BLaER1 (cell line): ENCODE measurements at regions not wholly inside any gene's neighbourhood (a gene's known extent, or its start where the extent isn't known, plus 50 kb on each side); places are given as distances from the start of the nearest gene placed in this dataset.
A peak's percentile ranks its signal among the peaks of the same experiment; 100 is the strongest.

Experiments
- H3K27ac ChIP-seq: shearing (Covaris generic); formaldehyde crosslinking; 2 replicates; pipeline ENCODE4 v1.8.1; 2022
- H3K27me3 ChIP-seq: shearing (Covaris generic); formaldehyde crosslinking; 2 replicates; pipeline ENCODE4 v1.8.1; 2022
- H3K36me3 ChIP-seq: shearing (Covaris generic); formaldehyde crosslinking; 2 replicates; pipeline ENCODE4 v1.8.1; 2022
- H3K4me1 ChIP-seq: shearing (Covaris generic); formaldehyde crosslinking; 2 replicates; pipeline ENCODE4 v1.8.1; 2022
- H3K4me2 ChIP-seq: shearing (Covaris generic); formaldehyde crosslinking; 2 replicates; pipeline ENCODE4 v1.8.1; 2022
- H3K4me3 ChIP-seq: shearing (Covaris generic); formaldehyde crosslinking; 2 replicates; pipeline ENCODE4 v1.8.1; 2022
- H3K9ac ChIP-seq: shearing (Covaris generic); formaldehyde crosslinking; 2 replicates; pipeline ENCODE4 v1.8.1; 2022
- H3K9me3 ChIP-seq: shearing (Covaris generic); formaldehyde crosslinking; 2 replicates; pipeline ENCODE4 v1.8.1; 2022
- H4K20me1 ChIP-seq: shearing (Covaris generic); formaldehyde crosslinking; 2 replicates; pipeline ENCODE4 v1.8.1; 2022
- Cebpa-rat ChIP-seq: shearing (Covaris generic); IDR thresholded peaks from 2 replicates; pipeline ENCODE4 v1.8.1; 2022

DNA sequence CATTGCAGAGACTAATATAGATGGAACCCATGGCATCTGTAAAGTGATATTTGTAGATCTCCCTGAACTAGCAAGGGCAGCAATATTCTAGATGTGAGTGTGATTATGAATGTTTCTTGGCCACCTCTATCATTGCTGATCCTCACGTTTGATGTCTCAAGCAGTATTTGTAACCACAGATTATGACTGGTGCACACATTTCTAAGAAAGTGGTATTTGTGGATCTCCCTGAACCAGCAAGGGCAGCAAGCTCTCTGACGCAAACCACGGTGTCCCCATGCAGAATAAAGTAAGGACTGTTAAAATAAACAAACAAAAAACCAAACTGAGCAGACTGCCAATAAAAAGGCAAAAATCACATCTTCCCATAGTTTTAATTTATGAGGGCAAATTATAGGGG lies 301.3 kb downstream of the CSNK1G3 start:
- Histone ChIP-seq H3K9ac (no peak overlapping the region; the same call in 1 of the 2 replicates), H3K9me3 (no peaks in the 10 kb centered on the region), H3K27ac (peak overlapping the region; percentile 89), H3K4me1 (peaks cover 81% of the 10 kb centered on the region), H3K4me3 (no peak overlapping the region), H4K20me1 (no peaks in the 10 kb centered on the region), H3K27me3 (no peaks in the 10 kb centered on the region), H3K36me3 (no peaks in the 10 kb centered on the region), H3K4me2 (peak overlapping the region; percentile 84)
- no peak for TF ChIP-seq Cebpa-rat

GRCh38 chr5:123811831-123812230 lies 299.9 kb downstream of the CSNK1G3 start:
- Histone ChIP-seq H3K9ac (no peak overlapping the region; the same call in 1 of the 2 replicates), H3K4me3 (no peak overlapping the region), H3K36me3 (no peaks in the 10 kb centered on the region), H3K27ac (peak overlapping the region; percentile 89), H3K4me2 (peak overlapping the region; percentile 84), H4K20me1 (no peaks in the 10 kb centered on the region), H3K4me1 (peaks cover 96% of the 10 kb centered on the region), H3K9me3 (no peaks in the 10 kb centered on the region), H3K27me3 (no peaks in the 10 kb centered on the region)
- no peak for TF ChIP-seq Cebpa-rat

- peak overlapping the region; percentile 84 for H3K4me2 ChIP-seq
- no peak for TF ChIP-seq Cebpa-rat
Measured at GRCh38 chr5:123810746-123811340, 298.9 kb downstream of the CSNK1G3 start.

GRCh38 chr5:123810253-123810652 lies 298.3 kb downstream of the CSNK1G3 start:
- Histone ChIP-seq H4K20me1 (no peaks in the 10 kb centered on the region), H3K4me1 (peaks cover 93% of the 10 kb centered on the region), H3K9me3 (no peaks in the 10 kb centered on the region), H3K27me3 (no peaks in the 10 kb centered on the region), H3K4me3 (0 out of 2 replicates have a peak overlapping the region, but pooled peaks have one; percentile 31), H3K27ac (peak overlapping the region; percentile 89), H3K36me3 (no peaks in the 10 kb centered on the region), H3K9ac (peak overlapping the region; percentile 62), H3K4me2 (peak overlapping the region; percentile 84)
- no peak for TF ChIP-seq Cebpa-rat

More at GRCh38 chr5:123810746-123811340, 298.9 kb downstream of the CSNK1G3 start:
- Histone ChIP-seq H3K9ac (peak overlapping the region; percentile 62), H3K4me3 (peak overlapping the region; percentile 31; the same call in 1 of the 2 replicates), H3K9me3 (no peaks in the 10 kb centered on the region), H3K27ac (peak overlapping the region; percentile 89), H4K20me1 (no peaks in the 10 kb centered on the region), H3K36me3 (no peaks in the 10 kb centered on the region), H3K27me3 (no peaks in the 10 kb centered on the region), H3K4me1 (peaks cover 99% of the 10 kb centered on the region)

GRCh38 chr5:123809594-123810221 lies 297.7 kb downstream of the CSNK1G3 start:
- Histone ChIP-seq H3K4me1 (peaks cover 87% of the 10 kb centered on the region), H3K27ac (peak overlapping the region; percentile 89), H3K9me3 (no peaks in the 10 kb centered on the region), H3K4me2 (peak overlapping the region; percentile 84), H4K20me1 (no peaks in the 10 kb centered on the region), H3K27me3 (no peaks in the 10 kb centered on the region), H3K4me3 (0 out of 2 replicates have a peak overlapping the region, but pooled peaks have one; percentile 31), H3K36me3 (no peaks in the 10 kb centered on the region), H3K9ac (peak overlapping the region; percentile 62; the same call in 1 of the 2 replicates)
- TF ChIP-seq Cebpa-rat, result no peak

DNA sequence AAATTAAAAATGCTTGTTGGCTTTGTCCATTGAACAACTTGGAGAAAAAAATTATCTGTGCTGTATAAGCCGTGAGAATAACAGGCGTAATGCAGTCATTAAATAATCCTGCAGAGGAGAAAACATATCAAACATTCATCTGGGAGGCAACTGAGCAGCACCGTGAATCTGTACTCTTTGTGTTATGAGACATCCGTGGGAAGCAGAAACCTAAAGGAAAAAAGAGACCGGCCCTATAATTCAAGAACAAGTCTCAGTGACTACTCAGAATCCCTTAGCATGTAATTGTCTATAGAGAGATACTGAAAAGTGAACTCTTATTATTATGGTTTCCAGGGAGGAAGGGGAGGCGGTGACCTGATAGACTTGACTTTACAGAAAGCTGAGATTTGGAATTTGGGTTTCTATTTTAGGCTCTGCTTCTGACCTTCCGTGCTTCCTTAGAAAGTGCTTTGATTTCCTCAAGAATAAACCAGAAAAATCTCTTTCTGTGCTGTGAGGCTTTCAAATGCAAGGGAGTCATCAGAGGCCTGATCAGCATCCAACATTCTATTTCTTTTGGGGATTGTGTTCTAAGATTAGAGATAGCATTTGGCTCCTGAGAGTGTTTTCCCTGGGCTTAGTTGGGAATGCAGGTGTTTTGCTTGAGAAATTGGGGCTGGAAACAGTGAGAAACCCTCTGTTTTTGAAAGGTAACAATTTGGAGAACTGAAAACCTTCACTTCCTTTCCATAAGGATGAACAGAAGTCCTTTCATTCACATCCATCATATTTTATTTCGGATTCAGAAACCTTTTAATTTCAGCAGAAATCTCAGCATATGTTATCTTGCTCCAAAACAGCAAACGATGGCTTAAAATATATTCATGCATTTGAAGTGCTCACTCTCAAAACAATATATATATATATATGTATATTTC lies 296.7 kb downstream of the CSNK1G3 start:
- Histone ChIP-seq H3K4me2 (peak overlapping the region; percentile 84), H4K20me1 (no peaks in the 10 kb centered on the region), H3K36me3 (no peaks in the 10 kb centered on the region), H3K4me3 (no peak overlapping the region), H3K9ac (no peak overlapping the region; the same call in 1 of the 2 replicates), H3K4me1 (peaks cover 77% of the 10 kb centered on the region), H3K27ac (peak overlapping the region; percentile 89), H3K27me3 (no peaks in the 10 kb centered on the region), H3K9me3 (no peaks in the 10 kb centered on the region)
- TF ChIP-seq Cebpa-rat, result no peak

DNA sequence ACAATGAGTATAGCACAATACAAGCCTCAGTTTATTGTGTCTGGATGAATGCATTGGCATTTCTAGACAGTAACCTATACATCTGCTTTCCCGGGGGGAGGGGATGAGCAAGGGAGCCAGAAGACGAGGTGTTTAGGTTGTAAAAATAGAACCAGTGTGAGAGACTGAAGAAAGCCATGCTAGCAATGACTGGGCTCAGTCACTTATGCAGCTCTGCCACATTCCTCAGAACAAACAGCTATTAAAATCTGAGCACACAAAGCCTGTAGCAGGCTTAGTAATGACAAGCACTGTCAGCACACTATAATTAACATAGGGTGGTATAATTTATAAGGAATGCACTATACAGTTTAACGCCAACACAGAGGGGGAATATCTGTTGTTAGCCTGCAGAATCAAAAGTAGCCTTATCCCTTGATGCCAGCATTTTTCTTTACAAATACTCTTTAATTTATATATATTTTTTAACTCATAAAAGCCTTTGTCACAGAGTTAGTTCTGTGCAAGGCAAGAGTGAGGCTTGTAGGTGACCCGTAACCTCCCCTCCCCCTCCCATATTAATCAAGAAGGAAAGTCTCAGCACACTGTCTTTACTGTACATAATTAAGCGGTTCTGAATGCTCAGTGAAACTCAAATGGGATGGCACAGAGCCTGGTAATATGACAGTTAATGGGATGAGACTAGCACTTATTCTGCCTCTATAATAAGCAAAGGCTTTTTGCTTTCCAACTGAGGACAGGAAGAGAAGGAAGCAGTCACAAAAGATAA lies 295.4 kb downstream of the CSNK1G3 start:
- Histone ChIP-seq H3K9me3 (no peaks in the 10 kb centered on the region), H4K20me1 (no peaks in the 10 kb centered on the region), H3K9ac (peak overlapping the region; percentile 15; the same call in 1 of the 2 replicates), H3K4me1 (peaks cover 64% of the 10 kb centered on the region), H3K27me3 (no peaks in the 10 kb centered on the region), H3K36me3 (no peaks in the 10 kb centered on the region), H3K4me3 (no peak overlapping the region), H3K27ac (peak overlapping the region; percentile 89), H3K4me2 (peak overlapping the region; percentile 84)
- TF ChIP-seq Cebpa-rat, result no peak

DNA sequence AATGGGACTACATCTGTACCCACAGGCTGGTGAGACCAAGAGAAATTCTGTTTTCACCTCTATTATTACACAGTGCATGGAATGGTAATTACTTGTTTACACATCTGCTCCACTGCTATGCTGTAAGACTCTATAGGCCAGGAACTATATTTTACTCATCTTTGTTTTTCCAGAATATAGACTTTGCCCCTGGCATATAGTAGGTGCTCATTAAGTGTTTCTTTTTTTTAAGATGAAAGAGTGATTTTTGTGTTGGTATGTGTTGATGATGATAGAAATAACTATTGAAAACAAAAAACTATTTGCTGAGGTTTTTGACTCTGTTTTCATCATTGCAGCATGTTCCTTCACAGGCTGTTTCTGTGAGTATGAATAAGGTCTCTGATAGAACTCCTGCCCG lies 294.7 kb downstream of the CSNK1G3 start:
- no peak for TF ChIP-seq Cebpa-rat

GRCh38 chr5:123805300-123805699 lies 293.3 kb downstream of the CSNK1G3 start:
- Histone ChIP-seq H4K20me1 (no peaks in the 10 kb centered on the region), H3K4me3 (no peak overlapping the region), H3K27me3 (no peaks in the 10 kb centered on the region), H3K36me3 (no peaks in the 10 kb centered on the region), H3K4me2 (no peak overlapping the region), H3K9ac (no peak overlapping the region), H3K4me1 (peaks cover 47% of the 10 kb centered on the region), H3K27ac (no peak overlapping the region), H3K9me3 (no peaks in the 10 kb centered on the region)
- TF ChIP-seq Cebpa-rat, result no peak

More for the DNA sequence above, 294.7 kb downstream of the CSNK1G3 start:
- Histone ChIP-seq H3K9ac (no peak overlapping the region; the same call in 1 of the 2 replicates), H3K9me3 (no peaks in the 10 kb centered on the region), H3K4me1 (peaks cover 57% of the 10 kb centered on the region), H3K36me3 (no peaks in the 10 kb centered on the region), H3K27me3 (no peaks in the 10 kb centered on the region), H3K4me2 (peak overlapping the region; percentile 84; the same call in 1 of the 2 replicates), H3K27ac (no peak overlapping the region), H4K20me1 (no peaks in the 10 kb centered on the region), H3K4me3 (no peak overlapping the region)
